HG03571 (cell line): ENCODE measurements at regions not wholly inside any gene's neighbourhood (a gene's known extent, or its start where the extent isn't known, plus 50 kb on each side); places are given as distances from the start of the nearest gene placed in this dataset.
"Not testable (repeated sequence)": the region's sequence is repeated elsewhere in the genome, so short reads cannot be mapped to it uniquely, and the experiment has no call there.

Source experiments
- ATAC-seq: cut with Tn5 transposase; IDR thresholded peaks from one replicate; pipeline ENCODE4 v1.9.1; 2021; ENCODE audit not compliant: unreplicated experiment

DNA sequence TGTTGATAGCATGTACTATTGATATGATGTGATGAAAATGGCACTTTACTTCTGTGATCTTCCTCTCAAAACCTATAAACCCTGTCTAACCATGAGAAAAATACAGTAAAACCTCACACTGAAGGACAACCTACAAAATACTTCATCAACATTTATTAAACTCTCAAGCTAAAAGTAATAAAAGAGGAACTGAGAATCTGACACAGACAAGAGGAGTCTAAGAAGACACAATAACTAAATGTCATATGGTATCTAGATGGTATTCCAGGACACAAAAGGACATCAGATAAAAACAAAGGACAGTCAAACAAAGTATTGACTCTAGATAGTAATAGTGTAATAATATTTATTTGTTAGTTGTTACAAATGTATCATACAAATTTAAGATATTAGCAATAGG is 655.3 kb downstream of the SH3BGRL start:
- no peak for ATAC-seq

DNA sequence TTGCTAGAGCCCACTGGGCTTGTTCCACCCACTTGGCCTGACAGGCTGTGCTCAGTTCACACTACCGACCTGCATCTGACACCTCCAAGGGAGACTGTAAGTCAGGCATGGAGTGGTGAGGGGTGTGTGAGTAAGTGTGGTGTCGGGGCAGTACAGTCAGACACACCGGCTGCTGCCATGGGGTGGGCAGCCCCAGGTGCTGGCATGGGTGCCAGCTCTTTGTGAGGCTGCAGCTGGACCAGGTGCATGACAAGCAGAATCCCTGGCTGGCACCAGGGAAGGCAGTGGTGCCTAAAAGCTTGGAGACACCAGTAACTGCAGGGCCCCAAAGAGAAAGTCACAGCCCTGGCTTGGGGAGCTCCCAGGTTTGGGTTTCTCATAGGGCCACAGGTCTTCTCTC is 665.0 kb downstream of the SH3BGRL start:
- no peak for ATAC-seq

DNA sequence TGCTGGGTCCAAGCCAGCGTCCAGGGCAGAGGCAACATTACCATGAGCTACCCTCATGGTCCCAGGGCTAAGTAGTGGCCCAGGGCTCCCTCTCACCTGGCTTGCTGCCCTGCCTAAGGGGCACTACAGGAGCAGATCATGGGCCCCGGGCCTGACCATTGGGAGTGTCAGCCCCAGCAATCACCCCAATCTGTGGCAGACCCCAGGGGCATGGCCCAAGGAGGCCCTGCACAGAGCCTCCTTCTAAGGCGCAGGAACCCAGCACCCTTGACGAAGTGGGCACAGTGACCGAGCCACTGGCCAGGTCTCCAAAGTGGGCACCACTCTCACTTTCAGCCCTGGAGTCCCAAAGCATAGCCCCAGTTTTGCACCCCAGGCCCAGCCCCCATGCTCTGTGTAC is 667.1 kb downstream of the SH3BGRL start:
- ATAC-seq: no peak

DNA sequence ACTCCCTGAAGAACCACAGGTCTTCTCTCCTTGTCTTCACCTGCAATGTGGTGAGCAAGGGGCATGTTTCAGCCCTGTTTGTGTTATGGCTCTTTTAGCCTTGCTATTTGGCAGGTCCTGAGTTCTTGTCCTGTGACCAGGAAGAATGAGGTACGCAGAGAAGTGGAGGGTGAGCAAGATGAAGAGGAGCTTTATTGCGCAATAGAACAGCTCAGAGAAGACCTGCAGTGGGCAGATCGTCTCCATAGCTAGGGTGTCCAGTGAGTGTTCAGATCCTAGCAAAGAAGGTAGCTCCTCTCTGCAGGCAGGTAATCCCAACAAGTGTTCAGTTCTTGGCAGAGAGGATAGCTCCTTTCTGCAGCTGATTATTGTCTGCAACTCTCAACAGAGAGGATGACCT is 672.9 kb downstream of the SH3BGRL start:
- no peak for ATAC-seq

DNA sequence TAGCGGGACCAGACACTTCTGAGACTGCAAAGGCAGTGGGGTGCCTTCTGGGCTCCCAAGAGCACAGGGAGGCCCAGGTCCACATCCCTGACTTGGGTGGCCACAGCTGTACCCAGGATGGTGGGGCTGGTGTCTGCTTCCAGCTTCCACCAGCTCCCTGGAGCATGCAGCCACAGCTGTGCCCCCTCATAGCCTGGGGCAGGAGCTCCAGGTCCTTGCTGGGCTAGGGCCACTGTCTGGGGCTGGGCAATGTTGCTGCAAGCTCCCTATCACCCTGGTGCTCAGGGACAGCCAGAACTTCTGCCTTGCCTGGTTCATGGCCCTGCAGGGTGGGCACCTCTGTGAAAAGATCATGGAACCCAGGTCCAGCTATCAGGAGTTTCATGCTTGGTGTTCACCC is 673.9 kb downstream of the SH3BGRL start:
- no peak for ATAC-seq

DNA sequence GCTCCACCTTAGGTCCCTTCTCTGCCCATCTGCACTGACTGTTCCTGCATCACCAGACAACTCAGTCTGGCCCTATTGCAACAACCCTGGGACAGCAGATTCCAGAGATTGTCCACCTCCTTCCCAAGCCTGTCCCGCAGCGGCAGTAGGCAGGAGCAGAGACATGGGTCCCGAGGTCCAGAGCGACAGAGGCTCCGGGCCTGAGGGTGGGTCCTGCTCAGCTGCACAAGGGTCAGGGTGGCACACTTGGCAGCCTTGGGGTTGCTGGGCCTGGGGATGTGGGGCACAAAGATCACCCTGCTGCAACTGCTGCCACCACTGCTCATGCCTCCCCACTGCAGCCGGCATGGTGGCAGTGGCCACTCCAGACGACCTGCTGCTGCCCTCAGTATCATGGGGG is 674.5 kb downstream of the SH3BGRL start:
- ATAC-seq: no peak

DNA sequence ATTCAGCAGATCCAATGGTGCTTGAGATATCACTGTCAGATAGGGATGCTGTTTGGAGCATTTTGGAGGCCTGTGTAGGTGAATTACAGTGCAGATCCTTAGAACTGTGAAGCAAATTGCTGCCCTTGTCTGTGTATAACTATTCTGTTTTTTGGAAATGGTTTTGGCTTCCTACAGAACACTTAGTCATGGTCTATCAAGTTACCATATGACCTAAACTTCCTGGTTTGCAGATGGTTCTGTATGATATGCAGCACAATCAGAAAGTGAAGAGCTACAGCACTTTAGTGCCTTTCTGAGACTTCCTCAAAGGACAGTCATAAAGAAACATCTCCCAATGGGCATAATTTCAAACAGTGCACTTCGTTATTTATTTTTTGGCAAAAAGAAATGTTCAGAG is 688.6 kb downstream of the SH3BGRL start:
- no peak for ATAC-seq

DNA sequence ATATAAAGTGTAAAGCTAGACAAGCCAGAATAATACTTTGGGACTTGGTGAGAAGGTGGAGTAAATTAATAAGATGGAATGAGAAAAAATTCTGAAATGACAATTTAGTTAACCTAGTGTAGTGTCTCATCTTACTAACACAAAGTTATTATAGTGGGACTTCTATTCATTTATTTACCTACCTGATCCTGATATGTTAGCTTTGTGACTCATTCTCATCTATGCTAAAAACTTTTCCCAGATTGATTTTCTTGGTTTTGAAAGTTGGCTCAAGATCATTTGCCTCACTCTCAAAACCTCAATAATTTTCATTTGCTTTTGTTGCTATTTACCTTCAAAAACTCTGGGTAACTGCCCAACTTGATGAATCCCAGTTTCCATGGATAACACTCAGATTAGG is 698.6 kb downstream of the SH3BGRL start:
- ATAC-seq: no peak

DNA sequence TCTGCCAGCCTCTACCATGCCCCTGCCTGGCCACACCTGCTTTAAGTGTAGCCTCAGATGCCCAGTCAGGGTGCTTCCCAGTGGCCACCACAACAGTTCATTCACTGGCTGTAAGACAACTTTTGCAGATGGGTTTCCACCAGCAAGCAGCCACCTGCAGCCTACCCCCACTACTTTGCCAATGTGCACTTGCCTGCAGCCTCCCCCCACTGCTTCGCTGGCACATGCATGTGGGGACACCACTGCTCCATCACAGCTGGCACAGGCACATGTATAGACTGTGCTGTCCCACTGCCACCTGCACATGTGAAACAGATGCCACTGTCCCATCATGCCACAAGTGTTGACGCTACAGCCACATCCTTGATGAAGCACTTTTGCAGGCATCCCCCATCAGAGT is 723.9 kb downstream of the SH3BGRL start:
- ATAC-seq: no peak

DNA sequence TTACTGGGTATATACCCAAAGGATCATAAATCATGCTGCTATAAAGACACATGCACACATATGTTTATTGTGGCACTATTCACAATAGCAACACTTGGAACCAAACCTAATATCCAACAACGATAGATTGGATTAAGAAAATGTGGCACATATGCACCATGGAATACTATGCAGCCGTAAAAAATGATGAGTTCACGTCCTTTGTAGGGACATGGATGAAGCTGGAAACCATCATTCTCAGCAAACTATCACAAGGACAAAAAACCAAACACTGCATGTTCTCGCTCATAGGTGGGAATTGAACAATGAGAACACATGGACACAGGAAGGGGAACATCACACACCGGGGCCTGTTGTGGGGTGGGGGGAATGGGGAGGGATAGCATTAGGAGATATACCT is 744.0 kb downstream of the SH3BGRL start:
- ATAC-seq: not testable (repeated sequence)

DNA sequence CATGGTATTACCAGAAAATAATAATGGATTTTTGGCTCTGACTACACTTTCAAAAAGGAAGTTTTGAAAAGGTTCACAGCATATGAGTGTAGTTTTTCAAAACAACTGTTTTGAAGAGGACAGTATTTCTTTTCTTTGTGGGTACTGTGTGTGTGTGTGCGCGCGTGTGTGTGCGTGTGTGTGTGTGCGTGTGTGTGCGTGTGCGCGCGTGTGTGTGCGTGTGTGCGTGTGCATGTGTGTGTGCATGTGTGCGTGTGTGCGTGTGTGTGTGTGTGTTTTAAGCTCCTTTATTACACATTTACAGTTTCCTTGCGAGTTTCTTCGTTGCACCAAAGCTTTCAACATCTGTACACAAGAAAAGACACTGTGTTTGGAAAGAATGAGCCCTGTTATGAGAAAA is 755.4 kb downstream of the SH3BGRL start:
- no peak for ATAC-seq

DNA sequence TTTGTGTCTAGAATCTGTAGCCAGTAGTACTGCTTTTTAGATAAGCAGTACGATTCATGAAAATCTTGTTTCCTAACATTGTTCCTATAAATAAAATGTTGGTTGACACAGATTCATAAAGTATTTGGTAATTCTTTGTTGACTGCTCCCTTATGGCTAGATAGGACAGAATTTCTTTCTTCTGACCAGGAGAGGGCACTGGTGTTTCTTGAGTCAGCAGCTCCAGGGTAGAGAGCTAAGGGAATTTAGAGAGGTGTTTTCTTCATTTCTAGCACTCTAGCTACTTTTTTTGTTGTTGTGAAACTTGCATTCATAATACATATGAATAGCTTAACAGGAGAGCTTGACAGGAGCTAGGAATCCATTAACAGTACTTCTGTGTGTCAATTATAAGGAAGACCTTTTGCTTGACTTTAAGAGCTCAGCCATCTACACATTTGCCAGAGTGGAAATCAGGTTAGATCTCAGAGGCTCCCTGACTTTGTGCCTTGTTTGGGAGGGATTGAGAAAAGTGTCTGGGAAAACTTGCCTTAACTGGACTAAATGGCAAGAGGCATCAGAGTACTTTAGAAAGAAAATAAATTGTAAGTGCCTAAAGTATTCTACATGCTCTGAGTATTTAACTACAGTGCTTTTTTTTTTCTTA is 756.1 kb downstream of the SH3BGRL start:
- ATAC-seq: no peak

DNA sequence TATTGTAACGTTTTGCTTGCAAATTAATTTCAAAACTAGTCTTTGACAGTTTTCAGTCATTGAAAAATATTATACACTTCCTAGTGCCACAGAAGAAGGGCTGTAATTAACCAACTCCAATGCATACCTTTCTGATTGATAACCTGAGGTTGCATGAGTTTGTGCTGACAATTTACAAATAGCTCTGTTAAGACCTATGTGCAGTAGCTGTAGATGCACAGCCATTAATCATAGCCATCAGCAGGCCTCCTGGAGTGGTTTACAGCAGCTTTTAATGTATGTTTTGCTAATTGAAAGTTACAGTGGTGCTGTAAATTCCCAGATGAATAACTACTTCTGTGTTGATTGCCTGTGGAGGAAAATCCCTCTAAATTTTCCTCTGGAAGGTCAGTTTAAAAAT is 758.1 kb downstream of the SH3BGRL start:
- ATAC-seq: no peak

DNA sequence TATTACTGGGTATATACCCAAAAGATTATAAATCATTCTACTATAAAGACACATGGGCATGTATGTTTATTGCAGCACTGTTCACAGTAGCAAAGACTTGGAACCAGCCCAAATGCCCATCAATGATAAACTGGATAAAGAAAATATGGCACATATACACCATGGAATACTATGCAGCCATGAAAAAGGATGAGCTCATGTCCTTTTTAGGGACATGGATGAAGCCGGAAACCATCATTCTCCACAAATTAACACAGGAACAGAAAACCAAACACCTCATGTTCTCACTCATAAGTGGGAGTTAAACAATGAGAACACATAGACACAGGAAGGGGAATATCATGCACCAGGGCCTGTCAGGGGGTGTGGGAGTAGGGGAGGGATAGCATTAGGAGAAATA is 772.5 kb downstream of the SH3BGRL start:
- not testable (repeated sequence) for ATAC-seq

DNA sequence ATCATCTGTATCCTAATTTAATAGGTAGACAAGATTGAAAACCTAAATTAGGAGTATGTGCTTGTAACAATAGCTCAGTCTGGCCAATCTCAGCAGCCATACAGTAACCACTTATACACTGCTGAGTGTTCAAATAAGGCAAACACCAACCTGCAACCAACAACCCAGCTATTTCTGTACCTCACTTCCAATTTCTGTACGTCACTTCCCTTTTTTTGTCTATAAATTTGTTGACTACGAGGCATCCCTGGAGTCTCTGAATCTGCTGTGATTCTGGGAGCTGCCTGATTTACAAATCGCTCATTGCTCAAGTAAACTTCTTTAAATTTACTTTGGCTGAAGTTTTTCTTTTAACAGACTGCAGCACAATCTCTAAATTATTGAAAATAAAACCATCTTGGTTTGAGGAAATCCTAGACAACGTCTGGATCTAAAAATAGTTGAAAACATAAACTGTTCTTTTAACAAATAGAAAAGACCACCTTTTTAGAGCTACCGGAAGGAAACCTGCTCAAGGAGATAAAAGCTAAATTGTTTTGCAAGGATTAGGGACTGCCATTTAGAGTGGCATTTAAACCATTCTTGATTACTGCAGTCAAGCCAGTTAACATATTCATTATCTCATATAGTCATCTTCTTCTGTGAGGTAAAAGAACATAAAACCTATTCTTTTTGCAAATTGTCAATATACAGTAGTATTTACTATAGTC is 778.1 kb downstream of the SH3BGRL start:
- no peak for ATAC-seq

DNA sequence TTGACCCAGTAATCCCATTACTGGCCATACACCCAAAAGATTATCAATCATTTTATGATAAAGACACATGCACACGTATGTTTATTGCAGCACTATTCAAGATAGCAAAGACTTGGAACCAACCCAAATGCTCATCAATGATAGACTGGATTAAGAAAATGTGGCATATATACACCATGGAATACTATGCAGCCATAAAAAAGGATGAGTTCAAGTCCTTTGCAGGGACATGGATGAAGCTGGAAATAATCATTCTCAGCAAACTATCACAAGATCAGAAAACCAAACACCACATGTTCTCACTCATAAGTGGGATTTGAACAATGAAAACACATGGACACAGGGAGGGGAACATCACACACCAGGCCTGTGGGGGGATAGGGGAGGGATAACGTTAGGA is 785.3 kb downstream of the SH3BGRL start:
- not testable (repeated sequence) for ATAC-seq

DNA sequence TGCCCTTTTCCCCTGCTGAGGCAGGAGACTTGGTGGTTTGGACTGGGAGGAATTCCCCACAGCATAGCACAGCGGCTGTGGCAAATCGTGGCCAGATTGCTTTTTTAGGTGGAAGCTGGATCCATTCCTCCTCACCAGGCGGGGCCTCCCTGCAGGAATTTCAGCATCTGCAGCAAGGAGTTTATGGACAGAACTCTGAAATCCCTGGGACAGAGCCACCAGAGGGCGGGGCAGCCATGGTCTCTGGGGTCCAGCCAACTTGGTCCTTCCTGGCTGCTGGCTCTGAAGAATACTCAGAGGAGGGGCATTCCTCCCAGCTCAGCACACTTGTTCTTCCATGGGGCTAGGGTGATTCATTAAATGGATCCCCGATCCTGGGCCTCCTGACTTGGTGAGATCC is 794.3 kb downstream of the SH3BGRL start:
- no peak for ATAC-seq

DNA sequence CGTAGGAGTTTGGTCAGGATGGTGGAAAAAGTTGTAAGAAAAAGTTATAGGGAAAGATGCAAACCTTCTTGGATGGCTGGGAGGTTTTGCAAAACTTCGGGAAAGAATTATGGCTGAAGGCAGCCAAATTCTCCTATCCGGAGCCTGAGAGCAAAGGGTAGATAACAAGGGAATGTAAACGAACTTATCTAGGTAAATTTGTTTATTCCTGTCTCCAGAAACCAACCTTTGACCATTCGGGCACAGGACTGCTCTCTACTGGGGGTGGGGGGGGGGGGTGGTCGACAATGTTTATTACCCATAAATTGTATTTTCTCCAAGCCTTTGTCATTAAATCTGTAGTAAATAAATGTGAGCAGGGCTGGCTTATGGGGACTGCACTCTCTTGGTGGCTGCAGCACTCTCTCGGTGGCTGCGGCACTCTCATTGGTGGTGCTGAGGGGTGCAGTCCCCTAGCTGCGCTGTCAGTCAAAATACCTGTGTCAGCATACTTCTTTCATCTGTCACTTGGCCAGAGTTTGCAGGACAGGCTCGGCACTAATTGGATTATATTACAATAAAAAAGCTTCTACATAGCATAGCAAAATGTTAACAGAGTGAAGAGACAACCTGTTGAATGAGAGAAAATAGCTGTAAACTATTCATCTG is 827.8 kb downstream of the SH3BGRL start:
- no peak for ATAC-seq

DNA sequence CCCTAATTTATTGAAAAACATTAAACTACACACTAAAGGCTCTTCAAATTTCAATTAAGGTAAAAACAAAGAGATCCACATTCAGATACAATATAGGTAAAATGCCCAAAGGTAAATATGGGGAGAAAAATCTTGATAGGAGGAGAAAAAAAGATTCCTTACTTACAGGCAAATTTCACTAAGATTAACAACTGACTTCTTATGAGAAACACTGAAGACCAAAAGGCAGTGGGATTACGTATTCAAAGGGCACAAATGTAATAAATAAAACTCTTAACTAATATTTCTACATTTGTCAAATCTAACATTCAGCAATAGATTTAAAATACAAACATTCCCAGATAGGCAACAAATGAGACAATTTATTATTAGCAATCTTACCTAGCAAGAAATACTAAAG is 829.3 kb downstream of the SH3BGRL start:
- no peak for ATAC-seq

DNA sequence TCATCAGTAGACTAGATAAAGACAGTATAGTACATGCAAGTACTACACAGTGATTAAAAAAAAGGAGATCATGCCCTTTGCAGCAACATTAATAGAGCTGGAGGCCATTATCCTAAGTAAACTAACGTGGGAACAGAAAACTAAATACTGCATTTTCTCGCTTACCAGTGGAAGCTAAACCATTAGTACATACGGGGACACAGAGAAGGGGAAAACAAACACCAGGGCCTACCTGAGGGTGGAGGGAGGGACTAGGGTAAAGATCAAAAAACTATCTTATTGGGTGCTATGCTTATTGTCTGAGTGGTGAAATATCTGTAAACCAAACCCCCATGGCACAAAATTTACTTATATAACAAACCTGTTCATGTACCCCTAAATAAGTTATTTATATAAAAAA is 836.9 kb downstream of the SH3BGRL start:
- no peak for ATAC-seq

DNA sequence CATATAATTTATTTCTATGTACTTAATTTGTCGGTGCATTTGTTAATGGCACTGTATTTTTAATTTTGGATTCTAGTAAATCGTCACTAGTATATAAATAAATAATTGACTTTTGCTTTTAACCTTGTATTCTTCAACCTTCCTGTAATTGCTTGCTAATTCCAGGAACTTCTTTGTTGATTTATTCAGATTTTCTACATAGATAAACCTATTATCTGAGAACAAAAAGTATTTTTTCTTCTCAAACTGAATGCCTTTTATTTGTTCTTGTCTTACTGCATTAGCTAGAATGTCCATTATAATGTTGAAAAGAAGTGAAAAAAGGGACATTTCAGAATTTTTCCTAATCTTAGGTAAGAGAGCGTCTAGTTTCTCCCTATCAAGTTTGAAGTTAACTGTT is 839.1 kb downstream of the SH3BGRL start:
- ATAC-seq: no peak

DNA sequence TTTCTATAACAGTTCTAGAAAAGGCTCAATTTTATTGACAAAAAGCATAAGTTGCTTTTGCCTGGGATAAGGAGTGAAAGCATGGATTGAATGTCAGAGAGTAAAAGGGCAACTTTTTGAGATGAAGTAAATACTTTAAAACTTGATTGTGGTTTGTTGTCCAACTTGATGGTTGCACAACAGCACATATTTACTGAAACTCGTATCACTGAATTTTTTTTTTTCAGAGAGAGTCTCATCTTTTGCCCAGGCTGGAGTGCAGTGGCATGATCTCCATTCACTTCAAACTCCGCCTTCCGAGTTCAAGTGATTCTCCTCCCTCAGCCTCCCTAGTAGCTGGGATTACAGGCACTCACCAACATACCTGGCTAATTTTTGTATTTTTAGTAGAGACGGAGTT is 856.8 kb downstream of the SH3BGRL start:
- ATAC-seq: no peak

DNA sequence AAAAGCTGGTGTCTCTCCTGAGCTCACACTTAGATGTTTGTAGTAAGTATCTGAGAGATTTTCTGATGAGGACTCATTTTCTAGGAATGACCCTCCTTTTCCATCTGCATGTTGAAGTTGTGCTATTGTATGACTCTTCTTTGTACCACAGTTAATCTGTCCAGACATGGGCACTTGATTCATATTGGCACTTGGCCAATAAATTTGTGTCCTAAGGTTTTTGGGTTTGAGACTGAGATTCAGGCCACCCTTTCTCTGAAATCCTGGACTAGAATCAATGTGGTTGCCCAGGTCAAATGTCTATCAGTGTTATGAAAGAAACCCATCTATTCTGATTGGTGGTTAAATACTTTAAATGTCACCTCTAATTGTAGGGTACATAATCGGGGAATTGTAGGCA is 869.0 kb downstream of the SH3BGRL start:
- no peak for ATAC-seq
